22Rv1 (cell line): ENCODE measurements at regions not wholly inside any gene's neighbourhood (a gene's known extent, or its start where the extent isn't known, plus 50 kb on each side); places are given as distances from the start of the nearest gene placed in this dataset.

Experiments used
- ZFX ChIP-seq: fragments of 450-650 bp; IDR thresholded peaks from 2 replicates; pipeline ENCODE4 v1.6.1; 2017; ENCODE audit warnings: antibody characterized with exemption, borderline replicate concordance
- TF ChIP-seq, protein P1 (sequence below): fragments of 450-650 bp; IDR thresholded peaks from 2 replicates; pipeline ENCODE4 v1.5.1; 2017; ENCODE audit warnings: mild to moderate bottlenecking

DNA sequence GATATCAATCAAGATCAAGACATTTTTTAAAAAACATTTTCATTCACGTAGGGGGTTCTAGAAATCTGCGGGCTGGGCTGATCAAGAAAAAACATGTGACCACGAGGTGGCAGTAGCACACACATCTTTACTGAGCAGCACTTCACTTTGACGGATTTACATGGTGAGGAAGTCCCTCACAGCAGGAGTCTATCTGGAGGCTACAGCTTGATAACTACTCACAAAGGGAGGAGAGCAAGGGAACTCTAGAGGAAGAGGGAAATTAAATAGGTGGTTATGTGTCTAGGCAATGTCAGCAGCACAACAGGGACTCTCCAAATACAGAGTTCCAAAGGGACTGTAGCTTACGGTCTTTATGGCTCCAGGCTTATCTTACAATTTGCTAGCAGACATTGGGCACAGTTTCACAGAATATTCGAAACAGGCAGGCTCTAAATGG is 248.1 kb downstream of the DPY19L2 start:
- TF ChIP-seq, protein P1, sequence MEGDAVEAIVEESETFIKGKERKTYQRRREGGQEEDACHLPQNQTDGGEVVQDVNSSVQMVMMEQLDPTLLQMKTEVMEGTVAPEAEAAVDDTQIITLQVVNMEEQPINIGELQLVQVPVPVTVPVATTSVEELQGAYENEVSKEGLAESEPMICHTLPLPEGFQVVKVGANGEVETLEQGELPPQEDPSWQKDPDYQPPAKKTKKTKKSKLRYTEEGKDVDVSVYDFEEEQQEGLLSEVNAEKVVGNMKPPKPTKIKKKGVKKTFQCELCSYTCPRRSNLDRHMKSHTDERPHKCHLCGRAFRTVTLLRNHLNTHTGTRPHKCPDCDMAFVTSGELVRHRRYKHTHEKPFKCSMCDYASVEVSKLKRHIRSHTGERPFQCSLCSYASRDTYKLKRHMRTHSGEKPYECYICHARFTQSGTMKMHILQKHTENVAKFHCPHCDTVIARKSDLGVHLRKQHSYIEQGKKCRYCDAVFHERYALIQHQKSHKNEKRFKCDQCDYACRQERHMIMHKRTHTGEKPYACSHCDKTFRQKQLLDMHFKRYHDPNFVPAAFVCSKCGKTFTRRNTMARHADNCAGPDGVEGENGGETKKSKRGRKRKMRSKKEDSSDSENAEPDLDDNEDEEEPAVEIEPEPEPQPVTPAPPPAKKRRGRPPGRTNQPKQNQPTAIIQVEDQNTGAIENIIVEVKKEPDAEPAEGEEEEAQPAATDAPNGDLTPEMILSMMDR, result peak; percentile 94
- no peak for TF ChIP-seq ZFX
